Endodermal cell (in vitro differentiated cells): ENCODE measurements at regions not wholly inside any gene's neighbourhood (a gene's known extent, or its start where the extent isn't known, plus 50 kb on each side); places are given as distances from the start of the nearest gene placed in this dataset.

Experiments
- DNase-seq: peaks from one replicate; pipeline ENCODE4 v3.0.0-alpha.2; 2017
- H3K27ac ChIP-seq: 2 replicates; pipeline ENCODE4 v1.5.1; 2013; ENCODE audit warnings: mild to moderate bottlenecking, low read depth, low read length, moderate library complexity
- H3K27me3 ChIP-seq: 2 replicates; pipeline ENCODE4 v1.6.1; 2013; ENCODE audit warnings: mild to moderate bottlenecking, low read length, moderate library complexity; ENCODE audit not compliant: insufficient read depth, control insufficient read depth, poor library complexity, severe bottlenecking
- H3K36me3 ChIP-seq: 2 replicates; pipeline ENCODE4 v1.7.0; 2013; ENCODE audit warnings: mild to moderate bottlenecking, low read length, moderate library complexity; ENCODE audit not compliant: control insufficient read depth, insufficient read depth
- H3K4me1 ChIP-seq: one replicate; pipeline ENCODE4 v1.7.0; 2013; ENCODE audit warnings: low read length; ENCODE audit not compliant: control insufficient read depth, insufficient read depth
- H3K4me3 ChIP-seq: 2 replicates; pipeline ENCODE4 v1.5.1; 2013; ENCODE audit warnings: mild to moderate bottlenecking, low read length, moderate library complexity
- H3K9ac ChIP-seq: 2 replicates; pipeline ENCODE4 v1.6.1; 2013; ENCODE audit warnings: mild to moderate bottlenecking, low read length, moderate library complexity; ENCODE audit not compliant: poor library complexity, severe bottlenecking; ENCODE audit errors: extremely low read depth
- H3K9me3 ChIP-seq: 2 replicates; pipeline ENCODE4 v1.6.1; 2013; ENCODE audit warnings: mild to moderate bottlenecking, low read length, moderate library complexity; ENCODE audit not compliant: control insufficient read depth
- H3K27ac Mint-ChIP-seq: 2 replicates; pipeline ENCODE4 v1.8.0; 2020; ENCODE audit warnings: mixed read lengths
- H3K27me3 Mint-ChIP-seq: 2 replicates; pipeline ENCODE4 v1.8.0; 2021; ENCODE audit warnings: mild to moderate bottlenecking, mixed read lengths; ENCODE audit not compliant: insufficient read depth
- H3K36me3 Mint-ChIP-seq: 2 replicates; pipeline ENCODE4 v1.8.0; 2020; ENCODE audit warnings: low read depth, mixed read lengths
- H3K4me1 Mint-ChIP-seq: 2 replicates; pipeline ENCODE4 v1.8.0; 2020; ENCODE audit warnings: mixed read lengths
- H3K4me3 Mint-ChIP-seq: 2 replicates; pipeline ENCODE4 v1.8.0; 2020; ENCODE audit warnings: mild to moderate bottlenecking, moderate library complexity, mixed read lengths
- H3K9me3 Mint-ChIP-seq: 2 replicates; pipeline ENCODE4 v1.8.0; 2020; ENCODE audit warnings: mild to moderate bottlenecking, mixed read lengths
- CTCF ChIP-seq: fragments of 200-600 bp; sonication (generic); conservative IDR thresholded peaks from 2 replicates; pipeline ENCODE4 v1.5.0; 2021; ENCODE audit warnings: antibody characterized with exemption, mild to moderate bottlenecking
- WGBS, 2 experiments: methylation state at CpG; one replicate each; pipeline versions ENCODE4 v1.1.5 to v1.1.7; 2013; ENCODE audit warnings: missing lambda C conversion rate in 2 of 2, mixed read lengths in 1 of 2; ENCODE audit not compliant: insufficient coverage in 1 of 2, insufficient read length in 1 of 2; 5-methylcytosine and 5-hydroxymethylcytosine counted together

GRCh38 chr9:12933957-12934356, 159.1 kb downstream of the LURAP1L start:
- no peak overlapping the region for H3K4me3 ChIP-seq
- no peak overlapping the region for H3K4me3 Mint-ChIP-seq
- no peaks in the 10 kb centered on the region for H3K9me3 Mint-ChIP-seq
- no peak for DNase-seq
- no peaks in the 10 kb centered on the region for H3K36me3 ChIP-seq
- H3K36me3 Mint-ChIP-seq = no peaks in the 10 kb centered on the region
- H3K27ac ChIP-seq = no peak overlapping the region
- H3K4me1 Mint-ChIP-seq = peaks cover 4% of the 10 kb centered on the region
- no peak for TF ChIP-seq CTCF
- no peak overlapping the region for H3K9ac ChIP-seq
- H3K4me1 ChIP-seq = no peaks in the 10 kb centered on the region
- H3K9me3 ChIP-seq = no peaks in the 10 kb centered on the region
- H3K27me3 ChIP-seq = no peaks in the 10 kb centered on the region
- no peak overlapping the region for H3K27ac Mint-ChIP-seq
- no peaks in the 10 kb centered on the region for H3K27me3 Mint-ChIP-seq
- 74 to 86% methylated on average over 2 of the region's 2 CpGs for WGBS, 2 experiments

GRCh38 chr9:12934545-12935272, 159.9 kb downstream of the LURAP1L start:
- H3K4me1 Mint-ChIP-seq = peaks cover 4% of the 10 kb centered on the region
- Histone ChIP-seq H3K27ac (no peak overlapping the region), H3K36me3 (no peaks in the 10 kb centered on the region), H3K4me3 (no peak overlapping the region), H3K9me3 (no peaks in the 10 kb centered on the region), H3K4me1 (no peaks in the 10 kb centered on the region), H3K27me3 (no peaks in the 10 kb centered on the region), H3K9ac (no peak overlapping the region)
- TF ChIP-seq CTCF = no peak
- no peaks in the 10 kb centered on the region for H3K9me3 Mint-ChIP-seq
- H3K36me3 Mint-ChIP-seq = no peaks in the 10 kb centered on the region
- 87 to 90% methylated on average over 2 to 6 of the region's 6 CpGs for WGBS, 2 experiments
- DNase-seq = no peak
- no peak overlapping the region for H3K27ac Mint-ChIP-seq
- H3K27me3 Mint-ChIP-seq = no peaks in the 10 kb centered on the region
- no peak overlapping the region for H3K4me3 Mint-ChIP-seq

- TF ChIP-seq CTCF = no peak
- no peaks in the 10 kb centered on the region for H3K36me3 Mint-ChIP-seq
- Histone ChIP-seq H3K9me3 (no peaks in the 10 kb centered on the region), H3K9ac (no peak overlapping the region), H3K27me3 (no peaks in the 10 kb centered on the region), H3K4me3 (no peak overlapping the region), H3K36me3 (no peaks in the 10 kb centered on the region), H3K27ac (no peak overlapping the region), H3K4me1 (no peaks in the 10 kb centered on the region)
- H3K27me3 Mint-ChIP-seq = no peaks in the 10 kb centered on the region
- DNase-seq = no peak
- H3K4me3 Mint-ChIP-seq = no peak overlapping the region
- H3K4me1 Mint-ChIP-seq = peaks cover 4% of the 10 kb centered on the region
- no peaks in the 10 kb centered on the region for H3K9me3 Mint-ChIP-seq
- H3K27ac Mint-ChIP-seq = no peak overlapping the region
- WGBS, 2 experiments = 83 to 86% methylated on average over 2 of the region's 2 CpGs
Measured at GRCh38 chr9:12935714-12936113, 160.9 kb downstream of the LURAP1L start.
